ENCODE measurements at regions not wholly inside any gene's neighbourhood (a gene's known extent, or its start where the extent isn't known, plus 50 kb on each side); places are given as distances from the start of the nearest gene placed in this dataset.

DNA sequence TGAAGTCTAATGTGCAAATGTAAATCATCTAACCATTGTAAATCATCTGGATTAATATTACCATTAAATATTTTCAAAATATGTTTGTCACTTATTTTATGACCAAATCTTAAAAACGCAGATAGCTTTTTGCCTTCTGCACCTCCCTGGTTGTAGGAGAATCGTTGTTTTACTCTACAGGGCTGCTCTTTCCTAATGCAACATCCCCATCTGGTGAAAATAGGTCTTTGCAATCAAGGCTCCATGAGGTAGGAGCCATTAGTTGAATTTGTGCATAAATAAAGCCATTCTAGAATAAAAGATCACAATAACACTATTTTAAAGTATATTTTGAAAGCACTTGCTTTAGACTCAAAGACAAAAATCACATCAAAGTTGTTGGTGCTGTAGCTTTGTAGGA is 535.6 kb upstream of the AGTR1 start:
- TF ChIP-seq, protein P1, sequence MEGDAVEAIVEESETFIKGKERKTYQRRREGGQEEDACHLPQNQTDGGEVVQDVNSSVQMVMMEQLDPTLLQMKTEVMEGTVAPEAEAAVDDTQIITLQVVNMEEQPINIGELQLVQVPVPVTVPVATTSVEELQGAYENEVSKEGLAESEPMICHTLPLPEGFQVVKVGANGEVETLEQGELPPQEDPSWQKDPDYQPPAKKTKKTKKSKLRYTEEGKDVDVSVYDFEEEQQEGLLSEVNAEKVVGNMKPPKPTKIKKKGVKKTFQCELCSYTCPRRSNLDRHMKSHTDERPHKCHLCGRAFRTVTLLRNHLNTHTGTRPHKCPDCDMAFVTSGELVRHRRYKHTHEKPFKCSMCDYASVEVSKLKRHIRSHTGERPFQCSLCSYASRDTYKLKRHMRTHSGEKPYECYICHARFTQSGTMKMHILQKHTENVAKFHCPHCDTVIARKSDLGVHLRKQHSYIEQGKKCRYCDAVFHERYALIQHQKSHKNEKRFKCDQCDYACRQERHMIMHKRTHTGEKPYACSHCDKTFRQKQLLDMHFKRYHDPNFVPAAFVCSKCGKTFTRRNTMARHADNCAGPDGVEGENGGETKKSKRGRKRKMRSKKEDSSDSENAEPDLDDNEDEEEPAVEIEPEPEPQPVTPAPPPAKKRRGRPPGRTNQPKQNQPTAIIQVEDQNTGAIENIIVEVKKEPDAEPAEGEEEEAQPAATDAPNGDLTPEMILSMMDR (conservative IDR thresholded peaks at IDR 0.05; ENCODE audit: low read depth in 2 of 2), result peak; percentile 50 to 60
- TF ChIP-seq POLR2AphosphoS5 (IDR thresholded peaks at IDR 0.05; ENCODE audit: low read depth), result no peak
- TF ChIP-seq EZH2 (IDR thresholded peaks at IDR 0.05; ENCODE audit: low read depth, unreplicated experiment), result no peak
- TF ChIP-seq CREB1 (CRISPR knock-in tag; IDR thresholded peaks at IDR 0.05; ENCODE audit: low read depth), result no peak
- TF ChIP-seq, protein P2, sequence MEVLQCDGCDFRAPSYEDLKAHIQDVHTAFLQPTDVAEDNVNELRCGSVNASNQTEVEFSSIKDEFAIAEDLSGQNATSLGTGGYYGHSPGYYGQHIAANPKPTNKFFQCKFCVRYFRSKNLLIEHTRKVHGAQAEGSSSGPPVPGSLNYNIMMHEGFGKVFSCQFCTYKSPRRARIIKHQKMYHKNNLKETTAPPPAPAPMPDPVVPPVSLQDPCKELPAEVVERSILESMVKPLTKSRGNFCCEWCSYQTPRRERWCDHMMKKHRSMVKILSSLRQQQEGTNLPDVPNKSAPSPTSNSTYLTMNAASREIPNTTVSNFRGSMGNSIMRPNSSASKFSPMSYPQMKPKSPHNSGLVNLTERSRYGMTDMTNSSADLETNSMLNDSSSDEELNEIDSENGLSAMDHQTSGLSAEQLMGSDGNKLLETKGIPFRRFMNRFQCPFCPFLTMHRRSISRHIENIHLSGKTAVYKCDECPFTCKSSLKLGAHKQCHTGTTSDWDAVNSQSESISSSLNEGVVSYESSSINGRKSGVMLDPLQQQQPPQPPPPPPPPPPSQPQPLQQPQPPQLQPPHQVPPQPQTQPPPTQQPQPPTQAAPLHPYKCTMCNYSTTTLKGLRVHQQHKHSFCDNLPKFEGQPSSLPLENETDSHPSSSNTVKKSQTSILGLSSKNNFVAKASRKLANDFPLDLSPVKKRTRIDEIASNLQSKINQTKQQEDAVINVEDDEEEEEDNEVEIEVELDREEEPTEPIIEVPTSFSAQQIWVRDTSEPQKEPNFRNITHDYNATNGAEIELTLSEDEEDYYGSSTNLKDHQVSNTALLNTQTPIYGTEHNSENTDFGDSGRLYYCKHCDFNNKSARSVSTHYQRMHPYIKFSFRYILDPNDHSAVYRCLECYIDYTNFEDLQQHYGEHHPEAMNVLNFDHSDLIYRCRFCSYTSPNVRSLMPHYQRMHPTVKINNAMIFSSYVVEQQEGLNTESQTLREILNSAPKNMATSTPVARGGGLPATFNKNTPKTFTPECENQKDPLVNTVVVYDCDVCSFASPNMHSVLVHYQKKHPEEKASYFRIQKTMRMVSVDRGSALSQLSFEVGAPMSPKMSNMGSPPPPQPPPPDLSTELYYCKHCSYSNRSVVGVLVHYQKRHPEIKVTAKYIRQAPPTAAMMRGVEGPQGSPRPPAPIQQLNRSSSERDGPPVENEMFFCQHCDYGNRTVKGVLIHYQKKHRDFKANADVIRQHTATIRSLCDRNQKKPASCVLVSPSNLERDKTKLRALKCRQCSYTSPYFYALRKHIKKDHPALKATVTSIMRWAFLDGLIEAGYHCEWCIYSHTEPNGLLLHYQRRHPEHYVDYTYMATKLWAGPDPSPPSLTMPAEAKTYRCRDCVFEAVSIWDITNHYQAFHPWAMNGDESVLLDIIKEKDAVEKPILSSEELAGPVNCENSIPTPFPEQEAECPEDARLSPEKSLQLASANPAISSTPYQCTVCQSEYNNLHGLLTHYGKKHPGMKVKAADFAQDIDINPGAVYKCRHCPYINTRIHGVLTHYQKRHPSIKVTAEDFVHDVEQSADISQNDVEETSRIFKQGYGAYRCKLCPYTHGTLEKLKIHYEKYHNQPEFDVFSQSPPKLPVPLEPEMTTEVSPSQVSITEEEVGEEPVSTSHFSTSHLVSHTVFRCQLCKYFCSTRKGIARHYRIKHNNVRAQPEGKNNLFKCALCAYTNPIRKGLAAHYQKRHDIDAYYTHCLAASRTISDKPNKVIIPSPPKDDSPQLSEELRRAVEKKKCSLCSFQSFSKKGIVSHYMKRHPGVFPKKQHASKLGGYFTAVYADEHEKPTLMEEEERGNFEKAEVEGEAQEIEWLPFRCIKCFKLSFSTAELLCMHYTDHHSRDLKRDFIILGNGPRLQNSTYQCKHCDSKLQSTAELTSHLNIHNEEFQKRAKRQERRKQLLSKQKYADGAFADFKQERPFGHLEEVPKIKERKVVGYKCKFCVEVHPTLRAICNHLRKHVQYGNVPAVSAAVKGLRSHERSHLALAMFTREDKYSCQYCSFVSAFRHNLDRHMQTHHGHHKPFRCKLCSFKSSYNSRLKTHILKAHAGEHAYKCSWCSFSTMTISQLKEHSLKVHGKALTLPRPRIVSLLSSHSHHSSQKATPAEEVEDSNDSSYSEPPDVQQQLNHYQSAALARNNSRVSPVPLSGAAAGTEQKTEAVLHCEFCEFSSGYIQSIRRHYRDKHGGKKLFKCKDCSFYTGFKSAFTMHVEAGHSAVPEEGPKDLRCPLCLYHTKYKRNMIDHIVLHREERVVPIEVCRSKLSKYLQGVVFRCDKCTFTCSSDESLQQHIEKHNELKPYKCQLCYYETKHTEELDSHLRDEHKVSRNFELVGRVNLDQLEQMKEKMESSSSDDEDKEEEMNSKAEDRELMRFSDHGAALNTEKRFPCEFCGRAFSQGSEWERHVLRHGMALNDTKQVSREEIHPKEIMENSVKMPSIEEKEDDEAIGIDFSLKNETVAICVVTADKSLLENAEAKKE (CRISPR knock-in tag; IDR thresholded peaks at IDR 0.05), result no peak
- TF ChIP-seq, protein P3, sequence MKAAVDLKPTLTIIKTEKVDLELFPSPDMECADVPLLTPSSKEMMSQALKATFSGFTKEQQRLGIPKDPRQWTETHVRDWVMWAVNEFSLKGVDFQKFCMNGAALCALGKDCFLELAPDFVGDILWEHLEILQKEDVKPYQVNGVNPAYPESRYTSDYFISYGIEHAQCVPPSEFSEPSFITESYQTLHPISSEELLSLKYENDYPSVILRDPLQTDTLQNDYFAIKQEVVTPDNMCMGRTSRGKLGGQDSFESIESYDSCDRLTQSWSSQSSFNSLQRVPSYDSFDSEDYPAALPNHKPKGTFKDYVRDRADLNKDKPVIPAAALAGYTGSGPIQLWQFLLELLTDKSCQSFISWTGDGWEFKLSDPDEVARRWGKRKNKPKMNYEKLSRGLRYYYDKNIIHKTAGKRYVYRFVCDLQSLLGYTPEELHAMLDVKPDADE (IDR thresholded peaks at IDR 0.05), result no peak
- TF ChIP-seq, protein P4, sequence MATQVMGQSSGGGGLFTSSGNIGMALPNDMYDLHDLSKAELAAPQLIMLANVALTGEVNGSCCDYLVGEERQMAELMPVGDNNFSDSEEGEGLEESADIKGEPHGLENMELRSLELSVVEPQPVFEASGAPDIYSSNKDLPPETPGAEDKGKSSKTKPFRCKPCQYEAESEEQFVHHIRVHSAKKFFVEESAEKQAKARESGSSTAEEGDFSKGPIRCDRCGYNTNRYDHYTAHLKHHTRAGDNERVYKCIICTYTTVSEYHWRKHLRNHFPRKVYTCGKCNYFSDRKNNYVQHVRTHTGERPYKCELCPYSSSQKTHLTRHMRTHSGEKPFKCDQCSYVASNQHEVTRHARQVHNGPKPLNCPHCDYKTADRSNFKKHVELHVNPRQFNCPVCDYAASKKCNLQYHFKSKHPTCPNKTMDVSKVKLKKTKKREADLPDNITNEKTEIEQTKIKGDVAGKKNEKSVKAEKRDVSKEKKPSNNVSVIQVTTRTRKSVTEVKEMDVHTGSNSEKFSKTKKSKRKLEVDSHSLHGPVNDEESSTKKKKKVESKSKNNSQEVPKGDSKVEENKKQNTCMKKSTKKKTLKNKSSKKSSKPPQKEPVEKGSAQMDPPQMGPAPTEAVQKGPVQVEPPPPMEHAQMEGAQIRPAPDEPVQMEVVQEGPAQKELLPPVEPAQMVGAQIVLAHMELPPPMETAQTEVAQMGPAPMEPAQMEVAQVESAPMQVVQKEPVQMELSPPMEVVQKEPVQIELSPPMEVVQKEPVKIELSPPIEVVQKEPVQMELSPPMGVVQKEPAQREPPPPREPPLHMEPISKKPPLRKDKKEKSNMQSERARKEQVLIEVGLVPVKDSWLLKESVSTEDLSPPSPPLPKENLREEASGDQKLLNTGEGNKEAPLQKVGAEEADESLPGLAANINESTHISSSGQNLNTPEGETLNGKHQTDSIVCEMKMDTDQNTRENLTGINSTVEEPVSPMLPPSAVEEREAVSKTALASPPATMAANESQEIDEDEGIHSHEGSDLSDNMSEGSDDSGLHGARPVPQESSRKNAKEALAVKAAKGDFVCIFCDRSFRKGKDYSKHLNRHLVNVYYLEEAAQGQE (IDR thresholded peaks at IDR 0.05; ENCODE audit: unreplicated experiment), result no peak
- no peak for TF ChIP-seq EZH2phosphoT487 (IDR thresholded peaks at IDR 0.05; ENCODE audit: unreplicated experiment)

All from GM23338 (cell line).